ENCODE measurements at regions not wholly inside any gene's neighbourhood (a gene's known extent, or its start where the extent isn't known, plus 50 kb on each side); places are given as distances from the start of the nearest gene placed in this dataset.

GRCh38 chr2:61759005-61759404 is 94.9 kb downstream of the FAM161A start:
- Histone ChIP-seq H3K27me3 (ENCODE audit: control insufficient read depth in 4 of 4, insufficient read depth in 4 of 4, low read length in 3 of 4) (no peaks in the 10 kb centered on the region), H3K4me3 (ENCODE audit: low read depth in 1 of 3, low read length in 3 of 3) (no peak overlapping the region), H3K36me3 (ENCODE audit: control insufficient read depth in 4 of 4, insufficient read depth in 3 of 4, low read depth in 1 of 4, low read length in 3 of 4) (no peaks in the 10 kb centered on the region), H3K9me3 (ENCODE audit: control insufficient read depth in 4 of 4, low read length in 3 of 4) (no peaks in the 10 kb centered on the region), H3K9ac (ENCODE audit: low read depth in 1 of 2, low read length in 2 of 2) (no peak overlapping the region), H3K4me1 (ENCODE audit: control insufficient read depth in 4 of 4, insufficient read depth in 4 of 4, low read length in 3 of 4) (peaks cover 0 to 3% (median 1%) of the 10 kb centered on the region in 4 donors), H3K27ac (ENCODE audit: low read depth in 1 of 2, low read length in 2 of 2) (no peak overlapping the region)
- TF ChIP-seq RXRA (IDR thresholded peaks at IDR 0.05), result no peak
- no peak for TF ChIP-seq EGR1 (IDR thresholded peaks at IDR 0.05; ENCODE audit: low read depth in 2 of 2)
- TF ChIP-seq, protein P1, sequence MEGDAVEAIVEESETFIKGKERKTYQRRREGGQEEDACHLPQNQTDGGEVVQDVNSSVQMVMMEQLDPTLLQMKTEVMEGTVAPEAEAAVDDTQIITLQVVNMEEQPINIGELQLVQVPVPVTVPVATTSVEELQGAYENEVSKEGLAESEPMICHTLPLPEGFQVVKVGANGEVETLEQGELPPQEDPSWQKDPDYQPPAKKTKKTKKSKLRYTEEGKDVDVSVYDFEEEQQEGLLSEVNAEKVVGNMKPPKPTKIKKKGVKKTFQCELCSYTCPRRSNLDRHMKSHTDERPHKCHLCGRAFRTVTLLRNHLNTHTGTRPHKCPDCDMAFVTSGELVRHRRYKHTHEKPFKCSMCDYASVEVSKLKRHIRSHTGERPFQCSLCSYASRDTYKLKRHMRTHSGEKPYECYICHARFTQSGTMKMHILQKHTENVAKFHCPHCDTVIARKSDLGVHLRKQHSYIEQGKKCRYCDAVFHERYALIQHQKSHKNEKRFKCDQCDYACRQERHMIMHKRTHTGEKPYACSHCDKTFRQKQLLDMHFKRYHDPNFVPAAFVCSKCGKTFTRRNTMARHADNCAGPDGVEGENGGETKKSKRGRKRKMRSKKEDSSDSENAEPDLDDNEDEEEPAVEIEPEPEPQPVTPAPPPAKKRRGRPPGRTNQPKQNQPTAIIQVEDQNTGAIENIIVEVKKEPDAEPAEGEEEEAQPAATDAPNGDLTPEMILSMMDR (IDR thresholded peaks at IDR 0.05; ENCODE audit: low read depth, low read length, missing input control), result no peak
- TF ChIP-seq FOXA1 (IDR thresholded peaks at IDR 0.05), result no peak
- TF ChIP-seq, protein P2, sequence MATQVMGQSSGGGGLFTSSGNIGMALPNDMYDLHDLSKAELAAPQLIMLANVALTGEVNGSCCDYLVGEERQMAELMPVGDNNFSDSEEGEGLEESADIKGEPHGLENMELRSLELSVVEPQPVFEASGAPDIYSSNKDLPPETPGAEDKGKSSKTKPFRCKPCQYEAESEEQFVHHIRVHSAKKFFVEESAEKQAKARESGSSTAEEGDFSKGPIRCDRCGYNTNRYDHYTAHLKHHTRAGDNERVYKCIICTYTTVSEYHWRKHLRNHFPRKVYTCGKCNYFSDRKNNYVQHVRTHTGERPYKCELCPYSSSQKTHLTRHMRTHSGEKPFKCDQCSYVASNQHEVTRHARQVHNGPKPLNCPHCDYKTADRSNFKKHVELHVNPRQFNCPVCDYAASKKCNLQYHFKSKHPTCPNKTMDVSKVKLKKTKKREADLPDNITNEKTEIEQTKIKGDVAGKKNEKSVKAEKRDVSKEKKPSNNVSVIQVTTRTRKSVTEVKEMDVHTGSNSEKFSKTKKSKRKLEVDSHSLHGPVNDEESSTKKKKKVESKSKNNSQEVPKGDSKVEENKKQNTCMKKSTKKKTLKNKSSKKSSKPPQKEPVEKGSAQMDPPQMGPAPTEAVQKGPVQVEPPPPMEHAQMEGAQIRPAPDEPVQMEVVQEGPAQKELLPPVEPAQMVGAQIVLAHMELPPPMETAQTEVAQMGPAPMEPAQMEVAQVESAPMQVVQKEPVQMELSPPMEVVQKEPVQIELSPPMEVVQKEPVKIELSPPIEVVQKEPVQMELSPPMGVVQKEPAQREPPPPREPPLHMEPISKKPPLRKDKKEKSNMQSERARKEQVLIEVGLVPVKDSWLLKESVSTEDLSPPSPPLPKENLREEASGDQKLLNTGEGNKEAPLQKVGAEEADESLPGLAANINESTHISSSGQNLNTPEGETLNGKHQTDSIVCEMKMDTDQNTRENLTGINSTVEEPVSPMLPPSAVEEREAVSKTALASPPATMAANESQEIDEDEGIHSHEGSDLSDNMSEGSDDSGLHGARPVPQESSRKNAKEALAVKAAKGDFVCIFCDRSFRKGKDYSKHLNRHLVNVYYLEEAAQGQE (IDR thresholded peaks at IDR 0.05), result no peak
- no peak for TF ChIP-seq NR2F2 (IDR thresholded peaks at IDR 0.05)
- no peak for TF ChIP-seq HNF4A (conservative IDR thresholded peaks at IDR 0.05)
- no peak for TF ChIP-seq SP1 (IDR thresholded peaks at IDR 0.05)
- TF ChIP-seq JUND (IDR thresholded peaks at IDR 0.05), result no peak
- no peak for TF ChIP-seq HNF4G (IDR thresholded peaks at IDR 0.05)
- TF ChIP-seq RAD21 (IDR thresholded peaks at IDR 0.05), result no peak
- TF ChIP-seq, protein P3, sequence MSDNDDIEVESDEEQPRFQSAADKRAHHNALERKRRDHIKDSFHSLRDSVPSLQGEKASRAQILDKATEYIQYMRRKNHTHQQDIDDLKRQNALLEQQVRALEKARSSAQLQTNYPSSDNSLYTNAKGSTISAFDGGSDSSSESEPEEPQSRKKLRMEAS (IDR thresholded peaks at IDR 0.05), result no peak
- TF ChIP-seq GABPA (IDR thresholded peaks at IDR 0.05 in 1 of 2, conservative IDR thresholded peaks at IDR 0.05 in 1 of 2), result no peak
- TF ChIP-seq TAF1 (conservative IDR thresholded peaks at IDR 0.05), result no peak
- TF ChIP-seq, protein P4, sequence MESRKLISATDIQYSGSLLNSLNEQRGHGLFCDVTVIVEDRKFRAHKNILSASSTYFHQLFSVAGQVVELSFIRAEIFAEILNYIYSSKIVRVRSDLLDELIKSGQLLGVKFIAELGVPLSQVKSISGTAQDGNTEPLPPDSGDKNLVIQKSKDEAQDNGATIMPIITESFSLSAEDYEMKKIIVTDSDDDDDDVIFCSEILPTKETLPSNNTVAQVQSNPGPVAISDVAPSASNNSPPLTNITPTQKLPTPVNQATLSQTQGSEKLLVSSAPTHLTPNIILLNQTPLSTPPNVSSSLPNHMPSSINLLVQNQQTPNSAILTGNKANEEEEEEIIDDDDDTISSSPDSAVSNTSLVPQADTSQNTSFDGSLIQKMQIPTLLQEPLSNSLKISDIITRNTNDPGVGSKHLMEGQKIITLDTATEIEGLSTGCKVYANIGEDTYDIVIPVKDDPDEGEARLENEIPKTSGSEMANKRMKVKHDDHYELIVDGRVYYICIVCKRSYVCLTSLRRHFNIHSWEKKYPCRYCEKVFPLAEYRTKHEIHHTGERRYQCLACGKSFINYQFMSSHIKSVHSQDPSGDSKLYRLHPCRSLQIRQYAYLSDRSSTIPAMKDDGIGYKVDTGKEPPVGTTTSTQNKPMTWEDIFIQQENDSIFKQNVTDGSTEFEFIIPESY (IDR thresholded peaks at IDR 0.05), result no peak
- TF ChIP-seq FOXA2 (IDR thresholded peaks at IDR 0.05), result no peak
- no peak for TF ChIP-seq YY1 (IDR thresholded peaks at IDR 0.05)
- no peak for DNase-seq (ENCODE audit: low spot score)
- WGBS, result 80% methylated on average over 4 of the region's 4 CpGs

DNA sequence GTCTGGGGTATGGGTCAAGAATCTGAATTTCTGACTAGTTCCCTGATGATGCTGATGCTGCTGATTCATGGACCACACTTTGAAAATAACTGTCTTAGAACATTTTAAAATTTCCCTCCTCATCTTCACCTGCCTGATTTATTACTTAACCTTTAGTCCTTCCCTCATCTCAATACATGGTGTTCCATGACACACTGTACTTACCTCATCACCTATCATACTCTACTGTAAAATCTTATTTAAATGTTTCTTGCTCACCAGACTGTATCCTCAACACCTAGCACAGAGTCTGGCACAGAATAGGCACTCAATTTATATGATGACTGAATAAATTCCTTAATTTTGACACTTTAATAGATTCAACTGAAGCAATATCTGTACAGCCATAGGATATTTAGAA is 95.7 kb downstream of the FAM161A start:
- Histone ChIP-seq H3K27me3 (ENCODE audit: control insufficient read depth in 4 of 4, insufficient read depth in 4 of 4, low read length in 3 of 4) (no peaks in the 10 kb centered on the region), H3K9ac (ENCODE audit: low read depth in 1 of 2, low read length in 2 of 2) (no peak overlapping the region), H3K36me3 (ENCODE audit: control insufficient read depth in 4 of 4, insufficient read depth in 3 of 4, low read depth in 1 of 4, low read length in 3 of 4) (no peaks in the 10 kb centered on the region), H3K4me1 (ENCODE audit: control insufficient read depth in 4 of 4, insufficient read depth in 4 of 4, low read length in 3 of 4) (peaks cover 0 to 3% (median 1%) of the 10 kb centered on the region in 4 donors), H3K9me3 (ENCODE audit: control insufficient read depth in 4 of 4, low read length in 3 of 4) (no peaks in the 10 kb centered on the region), H3K4me3 (ENCODE audit: low read depth in 1 of 3, low read length in 3 of 3) (no peak overlapping the region), H3K27ac (ENCODE audit: low read depth in 1 of 2, low read length in 2 of 2) (no peak overlapping the region)
- no peak for DNase-seq (ENCODE audit: low spot score)
- TF ChIP-seq NR2F2 (IDR thresholded peaks at IDR 0.05) (no peak), RXRA (IDR thresholded peaks at IDR 0.05) (no peak), RAD21 (IDR thresholded peaks at IDR 0.05) (no peak), SP1 (IDR thresholded peaks at IDR 0.05) (no peak), FOXA1 (IDR thresholded peaks at IDR 0.05) (no peak), EGR1 (IDR thresholded peaks at IDR 0.05; ENCODE audit: low read depth in 2 of 2) (no peak), JUND (IDR thresholded peaks at IDR 0.05) (no peak), TAF1 (conservative IDR thresholded peaks at IDR 0.05) (no peak)
- TF ChIP-seq, protein P2 (IDR thresholded peaks at IDR 0.05), result no peak
- TF ChIP-seq, protein P3 (IDR thresholded peaks at IDR 0.05), result no peak
- TF ChIP-seq, protein P1 (IDR thresholded peaks at IDR 0.05; ENCODE audit: low read depth, low read length, missing input control), result no peak
- TF ChIP-seq, protein P5, sequence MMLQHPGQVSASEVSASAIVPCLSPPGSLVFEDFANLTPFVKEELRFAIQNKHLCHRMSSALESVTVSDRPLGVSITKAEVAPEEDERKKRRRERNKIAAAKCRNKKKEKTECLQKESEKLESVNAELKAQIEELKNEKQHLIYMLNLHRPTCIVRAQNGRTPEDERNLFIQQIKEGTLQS (IDR thresholded peaks at IDR 0.05), result no peak

Data from liver (tissue), 8 donors.